AG10803 (cell line): ENCODE measurements at regions not wholly inside any gene's neighbourhood (a gene's known extent, or its start where the extent isn't known, plus 50 kb on each side); places are given as distances from the start of the nearest gene placed in this dataset.

ENCODE experiments used
- DNase-seq: peaks from one replicate; pipeline ENCODE4 v3.0.0; 2010; ENCODE audit warnings: low read depth
- H3K4me3 ChIP-seq: 2 replicates; pipeline ENCODE4 v1.5.1; 2011; ENCODE audit warnings: mild to moderate bottlenecking, low read length, control low read depth
- CTCF ChIP-seq: conservative IDR thresholded peaks from 2 replicates; pipeline ENCODE4 v1.5.1; 2011; ENCODE audit warnings: mild to moderate bottlenecking, low read length, control low read depth, inconsistent platforms

GRCh38 chr6:165119231-165120020 lies 190.0 kb downstream of the C6orf118 start:
- no peak overlapping the region for H3K4me3 ChIP-seq
- DNase-seq = peak; percentile 68
- TF ChIP-seq CTCF = no peak

- no peak overlapping the region for H3K4me3 ChIP-seq
- no peak for TF ChIP-seq CTCF
- DNase-seq = no peak
Observed at GRCh38 chr6:165118736-165119135, 190.7 kb downstream of the C6orf118 start.

- H3K4me3 ChIP-seq = no peak overlapping the region
- TF ChIP-seq CTCF = no peak
- no peak for DNase-seq
Observed at GRCh38 chr6:165117806-165118205, 191.6 kb downstream of the C6orf118 start.

GRCh38 chr6:165117121-165117520 lies 192.3 kb downstream of the C6orf118 start:
- no peak for TF ChIP-seq CTCF
- no peak overlapping the region for H3K4me3 ChIP-seq
- DNase-seq = peak; percentile 72

- no peak overlapping the region for H3K4me3 ChIP-seq
- peak; percentile 73 for DNase-seq
- no peak for TF ChIP-seq CTCF
Observed at GRCh38 chr6:165110860-165111259, 198.5 kb downstream of the C6orf118 start.

- TF ChIP-seq CTCF = no peak
- no peak for DNase-seq
- no peak overlapping the region for H3K4me3 ChIP-seq
Observed at GRCh38 chr6:165109011-165109410, 200.4 kb downstream of the C6orf118 start.

- H3K4me3 ChIP-seq = no peak overlapping the region
- no peak for TF ChIP-seq CTCF
- peak; percentile 29 for DNase-seq
Observed at GRCh38 chr6:165106261-165106660, 203.1 kb downstream of the C6orf118 start.
